HG03159 (cell line): ENCODE measurements at regions not wholly inside any gene's neighbourhood (a gene's known extent, or its start where the extent isn't known, plus 50 kb on each side); places are given as distances from the start of the nearest gene placed in this dataset.

ENCODE experiments used
- ATAC-seq: cut with Tn5 transposase; IDR thresholded peaks from one replicate; pipeline ENCODE4 v1.9.1; 2021; ENCODE audit warnings: mild to moderate bottlenecking, moderate library complexity; ENCODE audit not compliant: unreplicated experiment

DNA sequence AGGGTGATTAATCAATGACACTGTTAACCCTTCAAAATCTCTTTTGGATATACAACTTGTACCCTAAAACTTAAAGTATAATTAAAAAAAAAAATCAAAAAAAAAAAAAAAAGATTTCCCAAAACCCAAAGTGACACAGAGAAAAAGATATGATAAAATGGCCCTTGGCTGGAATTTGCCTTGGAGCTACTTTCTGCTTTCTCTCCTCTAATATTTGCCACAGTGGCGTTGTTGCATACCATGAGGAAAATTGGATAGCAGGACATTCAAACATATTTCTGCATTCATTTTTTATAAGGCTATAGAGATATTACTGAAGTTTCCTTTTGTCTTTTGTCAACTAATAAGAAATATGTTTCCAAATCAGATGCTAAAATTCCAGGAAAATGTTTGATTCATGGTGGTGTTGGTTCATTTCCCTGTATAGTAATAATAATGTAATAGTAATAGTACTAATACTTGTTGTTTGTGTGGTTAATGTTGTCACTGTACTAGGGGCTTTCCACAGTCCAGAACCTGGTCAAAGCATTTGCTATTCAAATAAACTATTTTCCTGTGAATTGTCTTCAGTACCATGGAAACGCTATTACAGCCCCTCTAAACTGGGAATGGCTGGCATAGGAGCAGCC, 441.3 kb upstream of the THBS1 start:
- ATAC-seq, result no peak

DNA sequence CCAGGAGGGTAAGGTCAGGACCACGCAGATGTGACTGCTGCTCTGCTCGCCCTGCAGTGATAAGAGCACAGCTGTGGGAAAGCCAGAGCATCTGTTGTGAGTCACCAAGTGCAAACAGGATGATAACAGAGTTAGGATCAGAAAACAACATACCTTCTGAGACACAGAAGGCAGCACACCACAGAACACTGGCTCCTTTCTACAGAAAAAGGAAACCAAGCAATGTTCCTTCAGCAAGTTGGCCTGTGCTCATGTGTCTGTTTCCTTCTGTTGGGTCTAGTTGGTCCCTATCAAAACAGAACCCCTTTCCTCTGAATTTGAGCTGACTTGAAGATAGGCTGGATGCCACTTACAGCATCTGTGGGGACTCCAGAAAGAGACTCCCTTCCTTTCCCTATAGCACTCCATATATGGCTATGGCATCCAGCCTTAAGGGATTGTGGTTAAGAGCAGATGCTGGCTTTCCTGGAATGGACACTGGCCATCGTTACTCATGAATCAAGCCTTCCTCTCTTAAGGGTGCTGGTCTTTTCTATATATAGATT, 440.7 kb upstream of the THBS1 start:
- ATAC-seq, result no peak

DNA sequence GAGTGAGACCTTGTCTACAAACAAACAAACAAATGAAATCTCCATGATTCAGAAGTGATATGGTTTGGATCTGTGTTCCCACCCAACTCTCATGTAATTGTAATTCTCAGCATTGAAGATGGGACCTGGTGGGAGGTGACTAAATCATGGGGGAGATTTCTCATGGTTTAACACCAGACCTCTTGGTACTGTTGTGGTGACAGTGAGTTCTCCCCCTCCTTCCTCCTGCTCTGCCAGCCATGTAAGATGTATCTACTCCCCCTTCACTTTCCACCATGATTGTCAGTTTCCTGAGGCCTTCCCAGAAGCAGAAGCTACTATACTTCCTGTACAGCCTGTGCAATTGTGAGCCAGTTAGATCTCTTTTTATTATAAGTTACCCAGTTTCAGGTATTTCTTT, 438.4 kb upstream of the THBS1 start:
- ATAC-seq, result no peak

DNA sequence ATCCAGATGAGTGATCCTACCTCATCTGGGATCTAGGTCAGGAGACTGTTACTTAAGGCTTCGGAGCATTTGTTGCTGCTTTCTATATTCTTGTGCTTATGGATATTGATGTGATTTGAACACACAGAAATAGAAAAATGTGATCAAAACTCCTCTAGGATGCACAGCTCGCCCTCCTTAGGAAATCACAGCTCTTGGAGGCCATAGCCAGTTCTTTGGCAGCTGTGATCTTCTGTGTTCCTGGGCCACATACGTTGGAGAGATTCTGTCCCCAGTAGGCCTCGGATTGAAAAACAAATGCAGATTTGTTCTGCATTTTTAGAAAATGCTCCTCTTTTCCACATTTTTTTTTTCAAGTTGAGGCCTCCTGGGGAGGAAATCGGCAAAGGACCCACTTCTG, 437.4 kb upstream of the THBS1 start:
- no peak for ATAC-seq

DNA sequence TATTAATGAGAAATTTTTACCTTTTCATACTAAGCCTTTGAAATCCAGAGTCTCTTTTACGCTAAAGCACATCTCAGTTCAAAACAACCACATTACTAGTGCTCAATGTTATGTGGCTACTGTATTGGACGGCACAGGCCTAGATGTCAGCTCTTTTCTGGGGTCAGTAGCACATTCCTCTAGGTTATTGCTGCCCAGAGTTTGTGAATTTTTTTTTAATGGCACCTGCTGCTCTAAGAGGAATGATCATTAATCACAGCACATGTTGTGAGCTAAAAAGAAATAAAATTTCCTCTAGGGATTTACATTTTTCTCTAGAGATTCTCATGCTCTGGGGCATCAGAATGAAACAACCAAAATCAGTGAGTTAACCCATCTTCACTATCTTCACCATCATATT, 436.8 kb upstream of the THBS1 start:
- ATAC-seq, result no peak

DNA sequence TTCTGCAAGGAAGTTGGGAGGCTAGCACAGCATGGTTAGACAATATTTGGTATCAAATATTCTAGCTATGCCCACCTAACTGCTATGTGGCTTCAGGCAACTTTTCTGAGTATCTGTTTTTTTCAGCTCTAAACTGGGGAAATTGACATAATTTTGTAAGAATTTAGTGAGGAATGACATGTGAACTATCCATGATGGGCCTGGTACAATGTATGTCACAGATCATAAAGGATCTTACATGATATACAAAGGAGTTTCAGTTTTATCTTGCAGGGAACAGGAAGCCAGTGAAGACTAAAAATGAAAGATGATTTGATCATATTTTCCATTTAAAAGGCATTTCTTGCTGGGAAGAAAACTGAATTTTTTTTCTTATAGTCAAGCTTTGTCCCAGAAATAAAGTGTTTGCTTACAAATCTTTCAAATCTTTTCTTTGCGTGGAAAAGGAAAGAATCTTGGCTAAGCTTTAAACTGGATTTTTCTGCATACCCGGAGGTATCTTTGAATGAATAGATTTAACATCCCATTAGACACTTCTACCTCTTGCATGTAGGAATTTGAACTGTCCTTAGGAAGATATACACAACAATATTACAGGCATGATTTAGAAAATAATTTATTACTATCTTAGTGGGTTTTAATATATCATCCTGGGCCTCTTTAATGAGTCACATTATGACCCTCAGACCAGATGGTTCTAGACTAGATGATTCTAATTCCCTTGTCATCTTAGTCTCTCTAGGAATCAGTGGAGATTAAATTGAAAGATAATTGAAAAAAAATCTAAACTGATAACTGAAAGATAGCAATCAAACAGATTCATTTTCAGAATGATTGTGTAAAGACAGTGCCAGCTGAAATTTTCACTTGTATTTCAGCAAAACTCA, 436.0 kb upstream of the THBS1 start:
- no peak for ATAC-seq

DNA sequence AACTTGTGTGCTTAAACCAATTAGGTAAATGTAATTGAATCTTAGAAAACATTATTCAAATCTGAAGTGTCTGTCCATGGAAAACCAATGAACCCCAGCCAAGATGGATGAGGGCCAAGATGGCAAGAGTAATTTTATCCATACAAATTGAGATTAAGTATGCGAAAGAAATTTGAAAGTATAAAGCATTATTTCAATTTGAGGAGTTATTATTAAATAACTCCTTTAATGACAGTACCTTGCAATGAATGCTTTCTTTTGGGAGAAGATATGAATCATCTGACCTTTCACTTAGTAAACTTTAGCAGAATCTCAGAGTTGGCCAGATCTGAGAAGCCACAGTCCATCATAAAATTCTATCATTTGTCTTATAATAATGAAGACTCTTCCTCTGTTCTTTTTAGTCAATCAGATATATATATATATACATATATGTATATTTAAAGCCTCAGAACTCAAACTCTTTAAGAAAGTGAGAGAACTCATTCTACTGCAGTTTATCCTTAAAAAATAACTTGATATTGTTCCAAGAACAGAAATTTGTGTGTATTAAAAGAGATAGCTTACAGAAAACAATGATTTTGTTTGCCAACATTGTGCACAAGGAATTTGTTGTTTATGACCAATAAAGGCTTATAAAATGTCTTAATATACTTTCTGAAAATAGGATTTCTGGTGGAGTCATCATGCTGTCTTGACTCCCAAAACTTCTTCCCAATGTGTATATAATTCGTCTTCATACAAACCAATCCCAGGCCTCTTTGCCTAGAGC, 434.8 kb upstream of the THBS1 start:
- no peak for ATAC-seq

DNA sequence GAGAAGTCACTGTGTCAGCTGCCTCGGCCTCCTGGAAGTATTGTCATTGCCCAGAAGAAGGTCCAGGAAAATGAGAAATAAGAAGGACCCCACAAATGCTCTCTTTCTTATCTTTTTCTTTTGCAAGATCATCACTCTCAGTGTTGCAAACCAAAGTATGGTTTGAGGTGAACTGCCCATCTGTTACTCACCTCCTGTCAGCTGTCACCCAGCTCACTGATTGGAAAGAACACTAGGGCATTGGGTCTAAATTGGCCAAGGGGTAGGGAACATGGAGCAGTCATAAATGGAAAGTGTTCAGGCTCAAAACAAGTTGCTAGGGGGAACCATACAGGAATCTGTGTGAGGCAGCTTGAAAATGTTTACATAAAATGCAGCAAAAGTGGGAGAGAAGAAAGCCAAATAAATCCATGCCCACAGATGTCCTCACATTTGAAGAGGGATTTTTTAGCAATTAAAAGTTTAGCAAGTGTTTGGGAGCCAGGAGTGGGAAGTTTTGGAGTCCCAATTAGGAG, 431.2 kb upstream of the THBS1 start:
- ATAC-seq, result no peak

DNA sequence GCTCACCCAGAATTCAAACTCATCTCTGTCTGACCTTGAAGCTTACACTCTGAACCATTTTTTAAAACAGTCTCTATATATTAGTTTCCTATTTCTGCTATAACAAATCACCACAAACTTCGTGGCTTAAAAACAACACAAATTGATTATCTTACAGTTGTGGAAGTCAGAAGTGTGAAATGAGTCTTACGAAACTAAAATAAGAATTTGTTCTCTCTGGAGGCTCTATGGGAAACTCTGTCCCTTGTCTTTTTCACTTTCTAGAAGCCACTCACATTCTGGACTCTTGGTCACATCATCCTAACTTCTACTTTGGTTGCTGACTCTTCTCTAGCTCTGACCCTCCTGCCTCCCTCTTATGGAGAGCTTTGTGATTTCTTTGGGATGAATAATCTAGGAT, 429.3 kb upstream of the THBS1 start:
- no peak for ATAC-seq

DNA sequence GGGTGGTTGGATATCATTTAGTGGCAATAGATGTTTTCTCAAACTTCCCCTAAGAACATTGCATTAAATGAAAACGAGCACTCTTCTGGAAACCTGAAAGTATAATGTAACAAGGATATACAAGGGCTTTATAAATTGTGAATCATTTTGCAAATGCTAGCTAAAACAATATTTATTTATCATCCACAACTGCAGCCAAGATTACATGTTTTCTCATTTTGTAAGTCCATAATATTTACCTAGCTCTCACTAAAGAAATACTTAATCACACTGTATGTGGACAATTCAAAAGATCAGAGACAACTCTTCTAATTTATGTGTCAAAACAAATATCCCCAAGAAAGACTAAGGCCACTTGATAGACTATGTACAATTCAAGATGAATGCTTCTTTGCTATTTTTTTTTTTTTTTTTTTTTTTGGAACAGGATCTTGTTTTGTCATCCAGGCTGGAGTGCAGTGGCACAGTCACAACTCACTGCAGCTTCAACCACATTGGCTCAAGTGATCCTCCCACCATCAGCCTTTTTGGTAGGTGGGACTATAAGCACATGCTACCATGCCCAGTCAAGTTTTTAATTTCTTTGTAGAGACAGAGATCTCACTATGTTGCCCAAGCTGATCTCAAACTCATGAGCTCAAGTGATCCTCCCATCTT, 427.7 kb upstream of the THBS1 start:
- no peak for ATAC-seq

DNA sequence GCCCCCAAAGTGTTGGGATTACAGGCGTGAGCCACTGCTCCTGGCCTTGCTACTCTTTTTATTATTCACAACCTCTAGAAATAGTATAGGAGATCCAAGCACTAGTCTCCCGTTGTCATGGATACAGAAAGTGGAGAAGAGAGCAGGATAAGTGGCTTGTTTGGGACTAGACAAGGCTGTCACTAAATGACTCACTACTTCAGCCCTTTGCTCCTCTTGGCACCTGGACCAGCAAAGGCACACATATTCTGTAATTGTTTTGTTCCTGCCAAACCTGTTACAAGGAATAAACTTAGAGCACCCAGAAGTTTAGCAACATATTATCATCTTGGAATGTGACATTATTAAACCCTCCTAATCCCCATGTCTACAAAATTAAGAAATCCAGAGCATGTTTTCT, 427.2 kb upstream of the THBS1 start:
- no peak for ATAC-seq

DNA sequence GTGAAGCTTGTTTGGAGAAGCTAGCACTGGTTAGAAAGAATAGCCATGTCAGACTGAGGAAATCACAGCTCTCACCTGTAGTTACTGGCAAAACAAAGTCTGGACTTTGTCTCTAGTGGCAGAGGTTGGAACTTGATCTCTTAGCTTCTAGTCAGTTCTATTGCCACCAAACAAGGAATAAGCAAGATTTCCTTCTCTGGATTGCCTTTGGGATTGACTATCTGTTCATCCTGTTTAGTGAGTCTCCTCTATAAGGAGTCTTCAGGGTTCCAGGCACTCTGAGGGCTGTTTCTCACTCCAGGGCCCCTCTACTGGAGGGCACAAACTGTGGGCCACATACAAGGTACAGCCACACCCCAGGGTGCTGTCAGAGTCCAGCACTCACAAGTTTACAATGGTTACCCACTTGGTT, 426.6 kb upstream of the THBS1 start:
- peak; percentile 38 for ATAC-seq

DNA sequence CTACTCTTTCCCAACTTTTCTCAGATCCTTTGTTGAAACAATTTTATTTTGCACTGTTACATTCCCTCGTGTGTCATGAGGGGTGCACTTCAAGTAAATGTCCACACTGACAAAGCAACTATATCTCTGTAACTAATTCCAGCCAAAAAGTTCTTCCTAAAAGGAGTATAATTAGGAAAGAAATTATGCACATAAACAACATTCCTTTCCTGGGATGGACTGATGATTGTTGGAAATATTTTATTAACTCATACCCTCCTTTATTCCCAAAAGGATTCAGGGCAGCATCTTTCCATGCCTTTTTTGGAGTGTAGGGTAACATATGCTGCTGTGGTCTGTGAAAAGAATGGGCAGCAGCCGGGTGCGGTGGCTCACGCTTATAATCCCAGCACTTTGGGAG, 426.1 kb upstream of the THBS1 start:
- ATAC-seq, result no peak

DNA sequence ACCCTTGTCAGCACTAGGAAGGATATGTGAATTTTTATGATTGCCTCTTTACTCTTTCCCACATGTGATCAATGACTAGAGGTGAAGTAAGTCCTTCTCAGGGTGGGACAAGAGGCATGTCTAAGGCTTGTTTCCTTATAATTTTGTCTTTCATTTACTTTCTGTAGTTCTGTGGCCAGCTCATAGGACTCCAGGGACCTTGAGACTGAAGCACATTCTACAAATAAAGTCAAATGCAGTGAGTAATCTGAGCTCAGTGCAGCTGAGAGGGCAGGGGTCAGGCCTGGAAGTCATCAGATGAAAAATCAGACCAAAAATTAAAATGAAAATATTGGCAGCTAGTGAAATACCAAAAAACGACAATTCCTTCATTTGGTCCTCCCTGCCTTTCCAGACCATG, 424.7 kb upstream of the THBS1 start:
- no peak for ATAC-seq

DNA sequence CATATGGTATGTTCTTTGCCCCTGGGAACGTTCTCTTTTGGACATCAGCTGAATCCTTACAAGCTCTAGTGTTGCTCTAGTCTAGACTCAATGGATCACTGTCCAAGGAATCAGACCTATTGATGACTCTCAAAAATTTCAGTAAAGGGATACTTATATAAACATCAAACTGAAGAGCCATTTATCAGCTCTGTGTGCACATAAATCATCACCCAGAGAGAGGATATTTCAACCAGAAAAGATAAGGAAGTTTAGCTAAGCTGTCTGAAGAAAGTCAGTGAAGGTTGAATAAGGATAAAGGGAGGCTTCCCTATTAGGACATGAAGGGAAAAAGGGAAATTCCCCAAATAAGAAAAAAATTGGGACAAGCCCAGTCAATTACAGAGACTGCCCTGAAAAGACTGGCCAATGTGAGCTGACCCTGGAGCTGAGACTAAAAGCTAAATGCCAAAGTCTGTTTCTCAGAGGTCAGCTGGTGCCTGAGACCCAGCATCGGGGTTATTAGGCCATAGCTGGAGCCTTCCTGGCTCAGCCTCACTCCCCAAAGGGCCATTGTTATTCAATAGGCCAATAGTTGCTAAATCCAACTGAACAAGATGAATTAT, 424.1 kb upstream of the THBS1 start:
- ATAC-seq, result no peak

DNA sequence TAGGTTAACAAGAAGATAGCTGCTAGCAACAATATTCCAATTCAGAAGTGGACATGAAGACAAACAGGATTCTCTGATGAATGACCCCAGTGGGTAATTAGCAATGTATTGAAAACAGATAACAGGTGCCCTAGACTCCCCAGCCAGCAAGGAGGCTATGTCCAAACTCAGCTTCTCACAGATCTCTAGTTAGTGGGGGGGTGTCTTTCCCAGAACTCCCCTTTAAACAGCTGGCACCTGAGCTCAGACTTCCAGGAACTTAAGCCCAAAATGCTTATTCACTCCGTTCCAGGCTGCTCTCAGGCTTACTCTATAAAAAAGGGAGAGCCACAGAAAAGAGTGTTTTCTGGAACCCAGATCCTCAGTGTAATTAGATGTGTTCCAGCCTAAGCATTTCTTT, 423.0 kb upstream of the THBS1 start:
- ATAC-seq, result no peak

DNA sequence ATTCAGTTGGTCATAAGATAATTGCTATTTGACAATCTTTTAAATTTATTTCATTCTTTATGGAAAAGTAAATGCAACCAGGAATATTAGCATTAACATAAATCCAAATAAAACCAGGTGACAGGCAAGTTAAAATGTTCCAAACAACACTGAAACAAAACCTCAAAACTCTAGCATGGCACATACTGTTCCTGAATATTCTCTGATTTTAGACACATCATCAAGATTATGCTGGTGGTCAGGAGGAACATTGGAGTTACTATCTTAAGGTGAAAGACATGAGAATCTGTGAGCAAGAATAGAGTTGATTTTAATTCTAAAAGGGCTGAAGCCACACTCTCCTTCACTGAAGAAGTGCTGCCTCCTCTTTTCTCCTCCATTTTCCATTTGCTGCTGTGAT, 421.0 kb upstream of the THBS1 start:
- ATAC-seq, result no peak

DNA sequence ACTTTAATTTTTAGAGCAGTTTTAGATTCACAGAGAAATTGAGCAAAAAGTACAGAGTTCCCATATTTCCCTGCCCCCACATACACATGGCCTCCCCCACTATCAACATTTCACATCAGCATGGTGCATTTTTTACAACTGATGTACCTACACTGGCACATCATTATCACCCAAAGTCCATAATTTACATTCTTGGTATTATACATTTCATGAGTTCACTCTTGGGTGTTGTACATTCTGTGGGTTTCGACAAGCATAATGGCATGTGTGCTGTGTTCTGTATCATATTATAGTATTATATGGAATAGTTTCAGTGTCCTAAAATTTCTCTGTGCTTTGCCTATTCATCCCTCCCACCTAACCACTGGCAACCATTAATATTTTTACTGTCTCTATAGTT, 419.8 kb upstream of the THBS1 start:
- no peak for ATAC-seq

DNA sequence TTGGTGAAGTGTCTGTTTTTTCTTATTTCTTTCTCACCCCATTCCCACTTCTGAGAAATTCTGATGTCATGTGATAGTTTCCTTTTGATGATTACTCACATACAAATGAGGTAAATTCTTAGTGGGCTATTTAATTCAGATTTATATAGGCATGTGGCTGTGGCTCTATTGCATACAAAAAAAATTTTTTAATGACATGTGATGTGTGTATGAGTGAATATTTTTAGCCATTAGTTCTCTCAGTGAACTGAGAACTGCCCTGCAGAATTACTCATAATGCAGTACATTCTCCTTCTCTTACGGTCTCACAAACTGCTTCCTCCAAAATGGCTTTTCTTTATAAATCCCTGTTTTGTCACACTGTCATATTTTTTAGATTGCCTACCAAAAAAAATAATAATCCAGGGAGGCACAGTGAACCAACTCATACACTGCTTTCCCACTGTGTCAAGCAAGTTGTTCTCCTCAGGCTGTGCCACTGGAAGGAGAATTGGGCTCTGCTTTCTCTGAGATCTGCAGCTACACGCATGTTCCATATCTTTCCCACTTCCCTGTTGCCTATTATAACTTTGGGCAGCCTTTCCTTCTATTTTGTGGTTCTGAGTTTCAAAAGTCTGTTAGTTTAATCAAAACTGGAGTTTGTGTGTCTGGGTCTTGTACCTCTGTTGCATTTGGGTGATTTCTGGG, 415.7 kb upstream of the THBS1 start:
- no peak for ATAC-seq
